Fibroblast of pulmonary artery (primary cell): ENCODE measurements at regions not wholly inside any gene's neighbourhood (a gene's known extent, or its start where the extent isn't known, plus 50 kb on each side); places are given as distances from the start of the nearest gene placed in this dataset.
A peak's percentile ranks its signal among the peaks of the same experiment; 100 is the strongest.

Experiments used
- DNase-seq: peaks from one replicate; pipeline ENCODE4 v3.0.0-alpha.2; 2010; ENCODE audit warnings: low read depth
- H3K4me3 ChIP-seq: replicated peaks from 2 replicates; pipeline ENCODE4 v1.5.1; 2011; ENCODE audit warnings: low read depth, mild to moderate bottlenecking, control low read depth, low read length, moderate library complexity
- TF ChIP-seq, protein P1 (sequence below): IDR thresholded peaks from 2 replicates; pipeline ENCODE4 v1.5.1; 2011; ENCODE audit warnings: mild to moderate bottlenecking, control low read depth, low read length, inconsistent platforms; ENCODE audit errors: missing control alignments

DNA sequence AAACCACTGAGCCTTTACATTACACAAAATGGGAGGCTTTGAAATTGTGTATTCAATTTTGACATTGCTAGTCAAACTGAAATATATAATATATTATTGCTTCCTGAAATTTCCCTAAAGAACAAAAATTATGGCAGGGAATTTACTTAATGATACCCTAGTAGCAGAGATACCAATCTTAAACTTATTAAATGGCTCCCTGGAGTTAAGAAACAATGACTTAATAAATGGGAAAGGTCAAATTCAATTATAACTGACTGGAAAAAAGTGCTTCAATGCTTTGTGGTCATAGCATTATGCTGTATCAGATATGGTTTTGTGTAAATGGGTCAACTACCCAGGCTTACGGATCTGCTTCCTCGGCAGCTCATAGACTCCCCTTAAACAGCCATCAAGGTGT, 244.1 kb downstream of the CNTN3 start:
- TF ChIP-seq, protein P1, sequence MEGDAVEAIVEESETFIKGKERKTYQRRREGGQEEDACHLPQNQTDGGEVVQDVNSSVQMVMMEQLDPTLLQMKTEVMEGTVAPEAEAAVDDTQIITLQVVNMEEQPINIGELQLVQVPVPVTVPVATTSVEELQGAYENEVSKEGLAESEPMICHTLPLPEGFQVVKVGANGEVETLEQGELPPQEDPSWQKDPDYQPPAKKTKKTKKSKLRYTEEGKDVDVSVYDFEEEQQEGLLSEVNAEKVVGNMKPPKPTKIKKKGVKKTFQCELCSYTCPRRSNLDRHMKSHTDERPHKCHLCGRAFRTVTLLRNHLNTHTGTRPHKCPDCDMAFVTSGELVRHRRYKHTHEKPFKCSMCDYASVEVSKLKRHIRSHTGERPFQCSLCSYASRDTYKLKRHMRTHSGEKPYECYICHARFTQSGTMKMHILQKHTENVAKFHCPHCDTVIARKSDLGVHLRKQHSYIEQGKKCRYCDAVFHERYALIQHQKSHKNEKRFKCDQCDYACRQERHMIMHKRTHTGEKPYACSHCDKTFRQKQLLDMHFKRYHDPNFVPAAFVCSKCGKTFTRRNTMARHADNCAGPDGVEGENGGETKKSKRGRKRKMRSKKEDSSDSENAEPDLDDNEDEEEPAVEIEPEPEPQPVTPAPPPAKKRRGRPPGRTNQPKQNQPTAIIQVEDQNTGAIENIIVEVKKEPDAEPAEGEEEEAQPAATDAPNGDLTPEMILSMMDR = no peak
- no peak overlapping the region for H3K4me3 ChIP-seq

DNA sequence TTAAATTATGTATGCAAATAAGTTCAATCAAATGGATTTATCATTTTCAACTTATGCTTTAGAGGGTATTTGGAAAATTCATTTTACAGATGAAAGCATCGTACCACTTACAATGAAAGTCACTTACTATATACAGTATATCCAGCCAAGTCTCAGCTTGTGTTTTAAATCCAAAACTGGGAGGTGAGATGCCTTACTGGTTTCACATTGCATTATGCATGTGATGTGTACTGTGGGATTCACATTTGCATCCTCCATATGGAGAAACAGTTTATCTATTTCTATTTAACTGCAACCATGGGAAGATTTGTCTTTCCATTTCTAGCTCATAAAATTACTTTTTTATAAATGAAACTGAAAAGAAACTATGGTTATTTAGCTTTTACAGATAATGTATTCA, 248.1 kb downstream of the CNTN3 start:
- no peak for DNase-seq
- TF ChIP-seq, protein P1 = no peak
- no peak overlapping the region for H3K4me3 ChIP-seq

More for the DNA sequence above, 244.1 kb downstream of the CNTN3 start:
- no peak for DNase-seq

DNA sequence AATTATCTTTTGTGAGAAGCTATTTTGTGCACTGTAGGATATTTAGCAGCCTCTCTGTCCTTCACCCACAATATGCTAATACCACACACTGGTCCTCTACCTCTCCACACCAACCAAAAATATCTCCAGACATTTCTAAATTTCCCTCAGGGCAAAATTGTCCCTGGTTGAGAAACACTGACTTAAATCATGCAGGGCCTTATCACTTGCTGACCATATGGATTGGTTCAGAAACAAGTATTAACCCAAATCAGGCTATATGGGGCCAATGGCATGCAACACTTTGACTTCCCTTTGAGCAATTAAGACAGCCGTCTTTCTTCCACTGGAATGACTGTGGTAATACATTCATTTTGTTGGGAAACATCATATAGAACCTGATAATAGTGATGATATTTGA, 251.1 kb downstream of the CNTN3 start:
- H3K4me3 ChIP-seq = no peak overlapping the region
- TF ChIP-seq, protein P1 = no peak
- DNase-seq = no peak

DNA sequence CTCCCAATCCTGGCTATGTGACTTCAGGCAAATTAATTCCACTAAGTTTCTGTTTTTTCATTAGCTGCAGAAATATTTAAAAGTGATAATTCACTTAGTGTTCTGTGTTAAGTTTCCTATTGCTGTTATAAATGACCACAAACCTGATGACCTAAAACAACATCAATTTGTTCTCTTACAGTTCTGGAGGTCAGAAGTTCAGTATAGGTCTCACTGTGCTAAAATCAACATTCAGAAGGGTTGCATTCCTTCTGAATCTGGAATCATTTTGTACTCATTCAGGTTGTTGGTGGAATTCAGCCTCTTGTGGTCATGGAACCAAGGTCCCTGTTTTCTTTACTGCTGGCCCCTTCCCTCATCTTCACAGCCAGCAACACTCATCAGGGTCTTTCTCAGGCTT, 254.1 kb downstream of the CNTN3 start:
- TF ChIP-seq, protein P1 = no peak
- no peak for DNase-seq
- no peak overlapping the region for H3K4me3 ChIP-seq

DNA sequence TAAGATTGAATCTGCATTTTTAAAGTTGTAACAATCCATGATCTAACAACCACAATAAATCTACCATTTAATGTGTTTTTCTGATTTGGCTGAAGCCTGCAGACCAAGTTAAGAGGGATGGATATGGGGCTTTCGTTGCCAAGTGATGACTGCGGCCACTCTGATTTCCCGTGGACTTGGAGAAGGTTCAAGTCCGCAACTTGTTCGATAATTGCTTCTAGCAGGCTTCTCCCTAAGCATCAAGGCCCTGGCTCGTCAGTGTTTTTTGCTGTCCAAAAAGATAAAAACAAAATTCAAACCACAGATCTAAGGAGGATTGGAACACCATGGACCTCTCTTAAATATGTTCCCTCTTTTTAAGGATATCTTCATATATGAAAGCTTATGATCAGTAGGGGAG, 256.6 kb downstream of the CNTN3 start:
- no peak for DNase-seq
- TF ChIP-seq, protein P1 = no peak
- no peak overlapping the region for H3K4me3 ChIP-seq

DNA sequence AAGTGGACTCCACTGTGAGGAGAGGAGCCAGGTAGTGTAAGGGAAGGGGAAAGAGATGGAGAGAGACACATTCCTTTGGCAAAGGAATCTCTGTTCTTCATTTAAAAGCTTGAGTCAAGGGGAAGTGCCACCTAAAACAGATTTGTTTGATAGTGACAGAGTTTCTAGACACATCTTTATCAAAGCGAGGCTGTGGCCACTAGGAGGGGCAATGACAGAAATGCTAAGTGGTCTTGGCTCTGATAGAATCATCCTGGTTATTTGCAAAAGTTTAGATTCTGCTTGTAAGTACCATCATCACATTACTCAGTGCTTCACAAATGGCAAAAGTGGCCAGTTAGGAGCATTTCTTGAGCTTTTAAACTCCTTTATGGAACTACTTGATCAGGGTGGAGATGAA, 261.4 kb downstream of the CNTN3 start:
- H3K4me3 ChIP-seq = no peak overlapping the region
- TF ChIP-seq, protein P1 = no peak
- peak; percentile 4 for DNase-seq

DNA sequence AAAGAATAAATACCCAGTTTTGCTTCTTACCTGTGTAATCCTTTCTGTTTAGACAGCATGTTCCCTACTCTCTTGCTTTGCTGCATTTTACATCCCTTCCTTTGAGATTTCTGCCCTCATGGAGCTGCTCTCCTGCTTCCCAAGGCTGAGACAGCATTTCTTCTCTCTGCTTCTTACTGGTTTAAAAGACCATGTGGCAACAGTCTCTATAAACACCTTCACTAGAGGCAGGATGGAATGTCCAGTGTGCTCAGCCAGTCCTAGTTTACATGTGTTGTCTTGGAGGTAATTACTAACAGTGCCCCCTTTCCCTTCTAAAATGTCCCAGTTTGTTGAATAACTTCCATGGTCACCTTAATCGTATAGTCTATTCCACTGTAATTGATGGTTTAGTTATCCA, 262.3 kb downstream of the CNTN3 start:
- TF ChIP-seq, protein P1 = no peak

More for the DNA sequence above, 262.3 kb downstream of the CNTN3 start:
- H3K4me3 ChIP-seq = no peak overlapping the region
- DNase-seq = no peak
